T-cell (primary cell): ENCODE measurements at regions not wholly inside any gene's neighbourhood (a gene's known extent, or its start where the extent isn't known, plus 50 kb on each side); places are given as distances from the start of the nearest gene placed in this dataset.

Experiments
- ATAC-seq, 4 experiments: fragments of 200-7000 bp in 3 of 4; fragments of 150-1000 bp in 1 of 4; cut with Tn5 transposase; replicated peaks in 1 of 4; 1 replicate in 3 of 4; 2 replicates in 1 of 4; pipeline ENCODE4 v1.10.0; 2021; ENCODE audit warnings: moderate library complexity in 3 of 4, mild to moderate bottlenecking in 2 of 4, moderate number of reproducible peaks in 1 of 4
- CTCF ChIA-PET, 2 donors: fragments of 300-600 bp; sonication (Branson Sonifier 250); formaldehyde crosslinking; loops; one replicate each; lab custom pipeline; 2022; ENCODE audit warnings: antibody characterized with exemption in 2 of 2; lab: Charles Lee
- POLR2A ChIA-PET, 2 donors: fragments of 300-600 bp; sonication (Branson Sonifier 250); formaldehyde crosslinking; loops; one replicate each; lab custom pipeline; 2022; ENCODE audit warnings: antibody characterized with exemption in 2 of 2; lab: Charles Lee
- DNase-seq, 35 experiments: peaks; one replicate each; pipeline versions ENCODE4 v3.0.0 to v3.0.0-alpha.2; 2013 to 2023
- H3K27ac ChIP-seq: one replicate; pipeline ENCODE4 v1.5.1; 2013; ENCODE audit warnings: low read length
- H3K27me3 ChIP-seq, 2 experiments: replicated peaks in 1 of 2; 1 replicate in 1 of 2; 2 replicates in 1 of 2; pipeline versions ENCODE4 v1.6.1 to v1.7.0; 2013; ENCODE audit warnings: low read length in 1 of 2, mixed read lengths in 1 of 2; ENCODE audit not compliant: control insufficient read depth in 2 of 2, insufficient read depth in 2 of 2; ENCODE audit errors: extremely low read depth in 1 of 2
- H3K36me3 ChIP-seq, 2 donors: 1 replicate in 1 of 2; 2 replicates in 1 of 2; pipeline versions ENCODE4 v1.6.1 to v1.7.0; 2013; ENCODE audit warnings: low read length in 1 of 2; ENCODE audit not compliant: control insufficient read depth in 2 of 2, insufficient read depth in 1 of 2; ENCODE audit errors: extremely low read depth in 1 of 2
- H3K4me1 ChIP-seq, 2 experiments: 1 replicate in 1 of 2; 2 replicates in 1 of 2; pipeline versions ENCODE4 v1.6.1 to v1.7.0; 2013; ENCODE audit warnings: low read length in 2 of 2, mixed read lengths in 1 of 2; ENCODE audit not compliant: insufficient read depth in 2 of 2, control insufficient read depth in 1 of 2; ENCODE audit errors: extremely low read depth in 1 of 2
- H3K4me3 ChIP-seq, 2 donors: 1 replicate in 1 of 2; 2 replicates in 1 of 2; pipeline versions ENCODE4 v1.5.1 to v1.7.0; 2013; ENCODE audit warnings: mild to moderate bottlenecking in 2 of 2, low read length in 1 of 2, moderate library complexity in 1 of 2; ENCODE audit not compliant: control insufficient read depth in 1 of 2; ENCODE audit errors: extremely low read depth in 1 of 2
- H3K9me3 ChIP-seq: 2 replicates; pipeline ENCODE4 v1.7.0; 2013
- H3K27ac Mint-ChIP-seq, 2 donors: one replicate each; pipeline ENCODE4 v1.8.0; 2020 to 2021; ENCODE audit warnings: mild to moderate bottlenecking in 2 of 2, mixed read lengths in 2 of 2
- H3K27me3 Mint-ChIP-seq, 2 donors: one replicate each; pipeline ENCODE4 v1.8.0; 2021 to 2022; ENCODE audit warnings: mixed read lengths in 2 of 2
- H3K36me3 Mint-ChIP-seq: one replicate; pipeline ENCODE4 v1.8.0; 2021; ENCODE audit warnings: mixed read lengths
- H3K4me1 Mint-ChIP-seq, 3 donors: one replicate each; pipeline ENCODE4 v1.8.0; 2020 to 2022; ENCODE audit warnings: mixed read lengths in 3 of 3, mild to moderate bottlenecking in 1 of 3
- H3K4me3 Mint-ChIP-seq, 3 donors: one replicate each; pipeline ENCODE4 v1.8.0; 2020 to 2022; ENCODE audit warnings: mild to moderate bottlenecking in 3 of 3, mixed read lengths in 3 of 3, moderate library complexity in 3 of 3
- H3K9me3 Mint-ChIP-seq, 3 donors: one replicate each; pipeline ENCODE4 v1.8.0; 2020 to 2022; ENCODE audit warnings: mixed read lengths in 3 of 3
- WGBS: methylation state at CpG from one replicate; pipeline ENCODE4 v1.1.5; 2013; ENCODE audit warnings: missing lambda C conversion rate; ENCODE audit not compliant: insufficient coverage; 5-methylcytosine and 5-hydroxymethylcytosine counted together

GRCh38 chr18:67715567-67715966, 199.0 kb upstream of the DSEL start:
- Mint-ChIP-seq H3K4me1 (no peaks in the 10 kb centered on the region), H3K9me3 (no peaks in the 10 kb centered on the region)
- CTCF ChIA-PET, result no interaction called here

GRCh38 chr18:67710639-67711038, 194.1 kb upstream of the DSEL start:
- no peaks in the 10 kb centered on the region for H3K9me3 Mint-ChIP-seq
- H3K27ac Mint-ChIP-seq, result no peak overlapping the region
- CTCF ChIA-PET, result no interaction called here
- Histone ChIP-seq H3K27ac (no peak overlapping the region), H3K4me3 (no peak overlapping the region), H3K9me3 (no peaks in the 10 kb centered on the region), H3K36me3 (no peaks in the 10 kb centered on the region), H3K27me3 (peaks cover 0 to 2% of the 10 kb centered on the region in 2 experiments), H3K4me1 (no peaks in the 10 kb centered on the region)
- H3K27me3 Mint-ChIP-seq, result no peaks in the 10 kb centered on the region
- POLR2A ChIA-PET, result no interaction called here
- H3K4me3 Mint-ChIP-seq, result no peak overlapping the region
- no peaks in the 10 kb centered on the region for H3K36me3 Mint-ChIP-seq
- DNase-seq (no peak), ATAC-seq (no peak)
- WGBS, result 81% methylated on average over 2 of the region's 2 CpGs
- H3K4me1 Mint-ChIP-seq, result no peaks in the 10 kb centered on the region

More at GRCh38 chr18:67715567-67715966, 199.0 kb upstream of the DSEL start:
- Mint-ChIP-seq H3K4me3 (no peak overlapping the region), H3K36me3 (no peaks in the 10 kb centered on the region), H3K27me3 (no peaks in the 10 kb centered on the region), H3K27ac (no peak overlapping the region)
- Histone ChIP-seq H3K4me3 (no peak overlapping the region), H3K36me3 (no peaks in the 10 kb centered on the region), H3K27me3 (no peaks in the 10 kb centered on the region), H3K9me3 (no peaks in the 10 kb centered on the region), H3K4me1 (no peaks in the 10 kb centered on the region), H3K27ac (no peak overlapping the region)
- ATAC-seq (no peak), DNase-seq (no peak)
- no CpG with 5 or more reads among the region's 2 CpGs for WGBS
- POLR2A ChIA-PET, result no interaction called here

GRCh38 chr18:67705748-67706147, 189.2 kb upstream of the DSEL start:
- Histone ChIP-seq H3K27ac (no peak overlapping the region), H3K4me1 (no peaks in the 10 kb centered on the region), H3K27me3 (peaks cover 0 to 2% of the 10 kb centered on the region in 2 experiments), H3K4me3 (no peak overlapping the region), H3K9me3 (no peaks in the 10 kb centered on the region), H3K36me3 (no peaks in the 10 kb centered on the region)
- Mint-ChIP-seq H3K4me1 (no peaks in the 10 kb centered on the region), H3K36me3 (no peaks in the 10 kb centered on the region), H3K27ac (no peak overlapping the region), H3K4me3 (no peak overlapping the region), H3K9me3 (peaks cover 0 to under 1% (median 0%) of the 10 kb centered on the region in 3 donors), H3K27me3 (no peaks in the 10 kb centered on the region)
- ChIA-PET POLR2A (no interaction called here), CTCF (no interaction called here)
- ATAC-seq (no peak), DNase-seq (no peak)
- 83% methylated on average over 2 of the region's 2 CpGs for WGBS

DNA sequence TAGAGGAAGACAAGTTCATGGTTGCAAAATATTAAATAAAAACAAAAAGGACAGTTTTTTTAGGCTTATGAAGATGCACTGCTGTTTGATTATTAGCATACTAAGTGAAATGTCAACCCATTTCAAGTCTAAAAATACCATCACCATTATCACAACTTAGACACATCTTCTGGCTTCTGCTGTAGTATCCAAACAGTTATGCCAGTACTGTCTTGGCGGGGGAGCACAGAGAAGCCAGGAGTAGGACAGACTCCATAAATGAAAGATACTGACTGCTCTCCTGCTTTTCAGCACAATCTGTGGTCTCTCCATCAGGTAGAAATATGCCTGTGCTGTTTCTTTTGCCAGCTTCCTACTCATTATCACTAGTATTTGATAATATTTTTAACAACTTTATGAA, 179.2 kb upstream of the DSEL start:
- no peak overlapping the region for H3K27ac Mint-ChIP-seq
- DNase-seq, result no peak
- ChIA-PET CTCF (no interaction called here), POLR2A (no interaction called here)
- H3K9me3 Mint-ChIP-seq, result peaks cover 0 to 8% (median 0%) of the 10 kb centered on the region in 3 donors
- Histone ChIP-seq H3K4me3 (no peak overlapping the region), H3K9me3 (no peaks in the 10 kb centered on the region), H3K27me3 (no peaks in the 10 kb centered on the region), H3K4me1 (no peaks in the 10 kb centered on the region), H3K27ac (no peak overlapping the region), H3K36me3 (no peaks in the 10 kb centered on the region)
- no peak overlapping the region for H3K4me3 Mint-ChIP-seq
- no peak for ATAC-seq
- WGBS, result no CpG with 5 or more reads among the region's 1 CpG
- H3K4me1 Mint-ChIP-seq, result no peaks in the 10 kb centered on the region
- no peaks in the 10 kb centered on the region for H3K27me3 Mint-ChIP-seq
- no peaks in the 10 kb centered on the region for H3K36me3 Mint-ChIP-seq

GRCh38 chr18:67694787-67695186, 178.3 kb upstream of the DSEL start:
- H3K4me1 ChIP-seq, result no peaks in the 10 kb centered on the region
- no peak overlapping the region for H3K4me3 ChIP-seq
- H3K4me1 Mint-ChIP-seq, result no peaks in the 10 kb centered on the region
- peaks cover 0 to 1% (median 0%) of the 10 kb centered on the region in 3 donors for H3K9me3 Mint-ChIP-seq
- no CpG with 5 or more reads among the region's 2 CpGs for WGBS
- H3K27me3 ChIP-seq, result no peaks in the 10 kb centered on the region
- no peak overlapping the region for H3K27ac ChIP-seq
- no peaks in the 10 kb centered on the region for H3K9me3 ChIP-seq
- no peak overlapping the region for H3K27ac Mint-ChIP-seq
- DNase-seq (no peak), ATAC-seq (no peak)
- no peaks in the 10 kb centered on the region for H3K36me3 ChIP-seq
- no peak overlapping the region for H3K4me3 Mint-ChIP-seq
- no peaks in the 10 kb centered on the region for H3K36me3 Mint-ChIP-seq
- no peaks in the 10 kb centered on the region for H3K27me3 Mint-ChIP-seq
- POLR2A ChIA-PET, result no interaction called here
- CTCF ChIA-PET, result no interaction called here

DNA sequence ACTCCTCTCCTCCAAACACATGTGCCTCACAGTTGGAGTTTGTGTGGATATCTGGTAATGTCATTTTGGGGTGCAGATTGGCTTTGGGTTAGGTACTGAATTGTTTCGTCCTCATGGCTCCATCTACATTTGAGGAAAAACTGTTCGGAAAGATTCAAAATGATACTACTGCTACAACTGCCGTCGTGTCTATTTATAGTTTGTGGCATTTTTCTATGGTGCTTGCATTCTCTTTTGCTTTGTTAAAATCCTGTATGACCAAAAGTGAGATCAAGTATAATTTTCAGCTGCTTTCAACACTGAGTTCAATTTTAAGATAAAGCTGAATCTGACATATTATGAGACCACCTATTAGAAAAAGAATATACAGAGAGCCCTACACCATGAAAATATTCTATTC, 176.3 kb upstream of the DSEL start:
- no peak for DNase-seq
- ATAC-seq, result no peak
- WGBS, result no CpG with 5 or more reads among the region's 4 CpGs
- Histone ChIP-seq H3K4me3 (no peak overlapping the region), H3K27ac (no peak overlapping the region), H3K36me3 (no peaks in the 10 kb centered on the region), H3K4me1 (no peaks in the 10 kb centered on the region), H3K27me3 (no peaks in the 10 kb centered on the region), H3K9me3 (no peaks in the 10 kb centered on the region)
- Mint-ChIP-seq H3K27ac (no peak overlapping the region), H3K9me3 (peaks cover 0 to 5% (median 2%) of the 10 kb centered on the region in 3 donors), H3K4me3 (no peak overlapping the region), H3K4me1 (no peaks in the 10 kb centered on the region), H3K27me3 (no peaks in the 10 kb centered on the region), H3K36me3 (no peaks in the 10 kb centered on the region)
- ChIA-PET POLR2A (no interaction called here), CTCF (no interaction called here)

GRCh38 chr18:67682516-67682915, 166.0 kb upstream of the DSEL start:
- no peaks in the 10 kb centered on the region for H3K4me1 Mint-ChIP-seq
- no peak overlapping the region for H3K4me3 ChIP-seq
- no peaks in the 10 kb centered on the region for H3K9me3 ChIP-seq
- no peaks in the 10 kb centered on the region for H3K36me3 ChIP-seq
- no peak overlapping the region for H3K27ac Mint-ChIP-seq
- no peaks in the 10 kb centered on the region for H3K27me3 Mint-ChIP-seq
- WGBS, result no CpG with 5 or more reads among the region's 1 CpG
- ATAC-seq (no peak), DNase-seq (no peak)
- POLR2A ChIA-PET, result no interaction called here
- H3K36me3 Mint-ChIP-seq, result no peaks in the 10 kb centered on the region
- H3K4me3 Mint-ChIP-seq, result no peak overlapping the region
- no peaks in the 10 kb centered on the region for H3K27me3 ChIP-seq
- CTCF ChIA-PET, result no interaction called here
- H3K4me1 ChIP-seq, result no peaks in the 10 kb centered on the region
- no peak overlapping the region for H3K27ac ChIP-seq
- H3K9me3 Mint-ChIP-seq, result no peaks in the 10 kb centered on the region
